Germinal center (tissue), 1 donor: ENCODE measurements at regions not wholly inside any gene's neighbourhood (a gene's known extent, or its start where the extent isn't known, plus 50 kb on each side); places are given as distances from the start of the nearest gene placed in this dataset.
A peak's percentile ranks its signal among the peaks of the same experiment; 100 is the strongest.

Experiments used
- DNase-seq: peaks from one replicate; pipeline ENCODE4 v3.0.0; 2012; ENCODE audit warnings: mixed read lengths, low spot score

GRCh38 chr4:142961866-142962265 lies 115.8 kb upstream of the INPP4B start:
- no peak for DNase-seq

- no peak for DNase-seq
These were observed 128.2 kb upstream of the INPP4B start for GRCh38 chr4:142974328-142974727.

DNA sequence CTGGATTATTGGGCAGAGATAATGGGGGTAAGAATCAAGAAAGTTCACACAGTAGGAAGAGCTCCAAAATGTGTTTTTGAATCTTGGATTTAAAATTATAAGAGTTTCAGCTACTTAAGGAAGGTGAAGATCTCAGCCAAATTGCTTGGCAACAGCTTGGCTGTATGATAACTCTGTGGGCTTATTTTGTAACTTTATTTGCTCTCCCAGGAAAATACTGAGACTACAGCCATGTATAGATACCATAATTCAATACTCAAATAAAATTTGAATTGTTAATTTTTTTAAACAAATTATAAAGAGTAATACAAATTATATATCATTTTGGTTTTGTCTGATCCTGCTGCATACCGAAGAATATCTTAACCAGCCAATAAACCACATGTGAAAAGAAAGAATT lies 129.5 kb upstream of the INPP4B start:
- no peak for DNase-seq

DNA sequence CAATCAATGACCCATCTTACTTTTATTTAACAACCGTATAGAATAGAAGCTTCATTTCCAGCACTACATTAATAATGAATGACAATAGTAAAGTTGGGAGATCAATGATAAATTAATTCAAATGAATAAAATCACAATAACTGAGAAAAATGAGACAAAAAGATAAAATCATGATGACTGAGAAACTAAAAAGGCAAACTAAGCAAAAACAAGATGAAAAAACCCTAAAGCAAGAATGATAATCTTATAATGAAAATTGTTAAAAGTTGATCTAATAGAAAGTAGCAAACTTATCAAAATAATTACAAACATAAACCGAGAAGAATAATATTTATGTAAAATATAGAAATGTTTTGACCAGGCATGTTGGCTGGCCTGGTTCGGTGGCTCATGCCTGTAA lies 130.4 kb upstream of the INPP4B start:
- DNase-seq, result no peak

- no peak for DNase-seq
These were observed 131.1 kb upstream of the INPP4B start for GRCh38 chr4:142977182-142977581.

GRCh38 chr4:142983065-142983464 lies 137.0 kb upstream of the INPP4B start:
- no peak for DNase-seq

- no peak for DNase-seq
These were observed 137.5 kb upstream of the INPP4B start for GRCh38 chr4:142983589-142983988.

DNA sequence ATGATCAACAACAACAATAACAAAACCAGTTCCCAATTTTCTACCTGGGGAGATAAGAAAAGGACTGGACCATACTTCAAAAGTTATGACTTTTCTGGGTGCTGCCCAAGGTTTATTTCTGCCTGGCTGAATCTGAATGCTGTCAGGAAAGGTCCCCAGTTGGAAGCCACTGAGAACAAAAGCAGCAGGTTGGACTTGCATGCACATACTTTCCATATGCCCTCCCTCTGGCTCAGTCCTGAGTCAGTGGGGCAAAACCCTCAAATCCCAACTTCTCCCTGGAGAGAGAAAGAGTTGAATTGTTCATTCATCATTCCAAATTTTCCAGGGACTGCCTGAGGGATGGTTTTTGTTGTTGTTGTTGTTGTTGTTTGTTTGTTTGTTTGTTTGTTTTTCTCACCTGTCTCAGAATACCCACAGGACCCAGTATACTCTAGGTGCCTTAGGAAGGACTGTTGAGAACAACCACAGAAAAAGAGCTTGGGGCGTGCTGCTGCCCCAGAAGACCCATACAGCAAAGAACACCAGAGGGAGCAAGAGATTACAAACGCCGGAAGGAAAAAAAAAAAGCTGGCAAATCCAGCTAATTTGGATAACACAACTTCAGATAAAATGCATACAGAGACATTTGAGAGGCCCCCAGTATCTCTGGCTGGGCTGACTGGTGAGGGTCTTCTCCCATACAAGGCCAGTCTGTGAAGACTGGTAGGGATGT lies 138.9 kb upstream of the INPP4B start:
- DNase-seq, result no peak

GRCh38 chr4:143016171-143016570 lies 168.5 kb upstream of the USP38 start:
- DNase-seq, result no peak

DNA sequence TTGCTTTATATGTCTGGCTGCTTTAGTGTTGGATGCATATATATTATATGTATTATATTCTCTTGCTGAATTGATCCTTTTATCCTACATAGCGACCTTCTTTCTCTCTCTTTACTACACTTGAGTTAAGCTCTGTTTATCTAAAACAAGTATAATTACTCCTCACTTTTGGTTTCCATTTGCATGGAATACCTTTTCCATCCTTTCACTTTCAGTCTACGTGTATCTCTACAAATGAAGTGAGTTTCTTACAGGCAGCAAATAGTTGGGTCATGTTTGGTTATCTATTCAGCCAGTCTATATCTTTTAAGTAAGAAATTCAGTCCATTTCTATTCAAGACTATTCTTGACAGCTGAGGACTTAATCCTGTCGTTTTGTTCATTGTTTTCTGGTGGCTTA lies 167.5 kb upstream of the USP38 start:
- no peak for DNase-seq

DNA sequence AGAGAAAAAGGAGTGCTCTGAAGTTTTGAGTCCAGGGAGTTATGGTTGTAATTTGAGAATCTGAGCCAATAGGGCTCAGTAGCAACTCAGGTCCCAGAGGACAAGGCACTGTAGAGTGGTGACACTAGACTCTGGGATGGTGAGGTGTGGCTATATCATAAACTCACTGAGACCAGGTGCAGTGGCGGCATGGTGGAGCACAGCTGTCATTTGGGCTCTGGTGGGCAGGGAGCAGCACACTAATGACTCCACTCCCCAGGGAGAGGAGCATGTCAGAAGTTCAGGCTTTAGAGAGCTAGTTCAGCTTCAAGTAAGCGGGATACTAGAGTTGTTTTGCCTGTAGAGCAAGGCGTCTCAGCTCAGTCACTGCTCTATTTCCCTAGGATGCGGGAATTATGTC lies 165.4 kb upstream of the USP38 start:
- no peak for DNase-seq

- DNase-seq, result peak; percentile 8
These were observed 163.3 kb upstream of the USP38 start for GRCh38 chr4:143021384-143021783.

- DNase-seq, result no peak
These were observed 161.3 kb upstream of the USP38 start for GRCh38 chr4:143023239-143023918.

DNA sequence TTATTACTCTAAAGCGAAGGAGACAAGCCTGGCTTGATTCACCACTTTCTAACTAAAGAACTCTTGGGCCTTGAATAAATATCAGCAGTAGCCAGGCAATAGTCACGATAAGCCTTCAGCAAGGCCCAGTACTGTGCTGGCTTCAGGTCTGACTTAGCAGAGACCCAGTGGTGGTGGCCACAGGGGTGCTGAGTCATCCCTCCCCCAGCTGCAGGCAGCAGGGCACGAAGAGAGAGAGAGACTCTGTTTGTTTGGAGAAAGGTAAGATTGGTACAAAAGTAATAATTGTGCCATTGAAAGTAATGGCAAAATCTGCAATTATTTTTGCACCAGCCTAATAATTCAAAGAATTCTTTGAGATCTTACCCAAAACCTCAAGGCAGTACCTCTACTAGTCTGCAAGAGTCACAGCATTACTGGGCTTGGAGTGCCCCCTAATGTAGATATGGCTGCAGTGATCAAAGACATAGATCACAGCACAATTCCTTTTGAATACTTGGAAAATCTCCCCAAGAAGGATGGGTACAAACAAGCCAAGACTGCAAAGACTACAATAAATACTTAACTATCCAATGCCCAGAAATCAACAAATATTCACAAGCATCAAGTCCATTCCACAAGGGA lies 159.5 kb upstream of the USP38 start:
- DNase-seq, result no peak

- DNase-seq, result no peak
These were observed 158.1 kb upstream of the USP38 start for GRCh38 chr4:143026459-143027170.

DNA sequence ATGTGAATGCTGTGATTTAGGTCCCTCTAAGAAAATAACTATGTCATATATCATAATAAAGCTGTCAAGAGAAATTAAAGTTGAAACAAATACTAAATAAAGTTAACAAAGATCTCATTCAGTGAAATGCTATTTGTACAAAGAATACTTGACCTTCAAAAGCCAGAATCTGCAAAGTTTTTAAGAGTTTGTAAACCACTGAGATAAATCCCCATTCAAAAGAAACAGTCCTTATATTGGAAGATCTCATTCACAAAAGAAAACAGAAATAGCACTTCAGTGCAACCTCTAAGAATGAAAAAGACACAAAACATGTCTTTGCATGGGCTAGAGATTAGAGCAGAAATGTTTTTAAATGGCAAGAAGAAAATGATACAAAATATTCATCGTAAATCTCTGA lies 149.1 kb upstream of the USP38 start:
- DNase-seq, result no peak

- no peak for DNase-seq
These were observed 148.3 kb upstream of the USP38 start for GRCh38 chr4:143036443-143036842.

DNA sequence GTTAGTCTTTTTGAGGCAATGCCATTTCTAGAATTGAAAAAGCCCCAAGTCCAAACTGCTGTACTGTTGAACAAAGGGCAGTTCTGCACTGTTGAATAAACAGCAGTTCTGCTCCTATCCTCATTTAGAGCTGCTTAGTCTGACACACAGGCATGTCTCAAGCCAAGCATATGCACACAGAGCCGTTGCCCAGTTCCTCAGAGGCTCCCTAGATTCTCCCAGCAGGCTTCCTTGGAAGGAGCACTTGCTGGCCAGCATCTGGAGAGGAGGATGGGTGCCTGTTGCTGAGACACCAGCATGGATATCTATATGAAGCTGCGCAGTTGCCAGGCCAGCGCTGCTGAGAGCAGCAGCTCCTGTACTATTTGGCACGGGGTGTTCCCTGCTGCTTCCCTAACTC lies 138.3 kb upstream of the USP38 start:
- no peak for DNase-seq

DNA sequence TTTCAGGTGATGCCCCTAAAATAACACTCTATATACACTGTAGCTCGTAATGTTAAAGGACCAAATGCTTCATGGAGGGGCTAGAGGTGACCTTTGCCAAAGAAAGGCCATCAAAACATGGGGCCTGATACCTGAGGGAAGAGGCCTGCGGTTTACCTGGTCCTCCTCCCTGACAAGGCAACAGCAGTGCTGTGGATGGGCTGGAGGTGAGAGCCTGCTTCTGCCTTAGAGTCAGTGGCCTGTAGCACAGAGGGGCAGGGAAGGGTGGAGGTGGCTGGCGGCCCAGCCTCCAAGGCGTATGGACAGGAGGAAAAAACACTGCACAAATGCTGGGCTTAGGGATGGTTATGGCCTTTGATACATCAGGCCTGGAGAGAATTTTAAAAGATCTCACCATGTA lies 137.8 kb upstream of the USP38 start:
- no peak for DNase-seq

DNA sequence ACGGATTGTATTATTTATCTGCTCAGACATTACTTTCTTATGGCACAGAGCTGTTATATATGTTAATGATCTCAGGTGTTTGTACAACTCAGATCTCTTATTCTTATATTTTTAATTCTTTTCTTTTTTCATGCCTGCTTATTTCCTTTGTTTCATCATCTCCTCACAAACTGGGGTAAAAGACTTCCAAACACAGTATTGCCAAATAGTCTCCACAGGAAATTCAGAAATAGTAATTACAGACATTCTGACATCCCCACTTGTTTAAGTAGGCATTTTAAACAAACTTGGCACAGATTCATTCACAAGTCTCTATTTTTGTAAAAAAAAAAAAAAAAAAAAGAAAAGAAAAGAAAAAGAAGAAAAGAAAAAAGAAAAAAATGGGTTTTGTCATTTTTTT lies 129.7 kb upstream of the USP38 start:
- no peak for DNase-seq

DNA sequence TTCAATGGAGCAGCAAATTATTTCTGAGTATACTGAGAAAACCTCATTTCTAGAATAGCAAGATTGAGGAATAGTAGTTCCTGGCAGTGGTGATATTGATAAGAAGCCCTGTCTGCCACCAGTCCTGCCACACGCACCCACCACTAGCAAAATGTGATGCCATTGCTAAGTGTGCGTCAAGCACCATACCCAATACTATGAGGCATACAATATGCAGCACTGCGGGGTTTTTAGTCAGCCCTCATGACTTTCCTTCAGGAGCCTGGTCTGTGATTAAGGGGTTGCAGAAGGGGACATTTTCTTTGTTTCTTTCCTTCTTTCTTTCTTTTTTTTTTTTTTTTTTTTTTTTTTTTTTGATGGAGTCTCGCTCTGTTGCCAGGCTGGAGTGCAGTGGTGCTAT lies 128.7 kb upstream of the USP38 start:
- DNase-seq, result no peak

GRCh38 chr4:143071351-143071750 lies 113.4 kb upstream of the USP38 start:
- DNase-seq, result no peak

- DNase-seq, result no peak
These were observed 108.0 kb upstream of the USP38 start for GRCh38 chr4:143076723-143077122.
